Right lobe of liver (tissue), 6 donors: ENCODE measurements at regions not wholly inside any gene's neighbourhood (a gene's known extent, or its start where the extent isn't known, plus 50 kb on each side); places are given as distances from the start of the nearest gene placed in this dataset.
"Not testable (repeated sequence)": the region's sequence is repeated elsewhere in the genome, so short reads cannot be mapped to it uniquely, and the experiment has no call there.

Experiments
- ATAC-seq, 4 donors: fragments of 200-7000 bp; cut with Tn5 transposase; one replicate each; pipeline ENCODE4 v1.9.1; 2020; ENCODE audit warnings: mild to moderate bottlenecking in 4 of 4, moderate library complexity in 4 of 4
- DNase-seq, 3 donors: peaks; one replicate each; pipeline ENCODE4 v3.0.0-alpha.2; 2020
- H3K27ac ChIP-seq, 3 donors: fragments of 200-600 bp; one replicate each; pipeline ENCODE4 v1.8.0; 2022
- H3K27me3 ChIP-seq, 2 donors: fragments of 200-600 bp; one replicate each; pipeline ENCODE4 v1.8.0; 2022
- H3K36me3 ChIP-seq, 4 donors: fragments of 200-600 bp; sonication (generic) in 1 of 4; one replicate each; pipeline versions ENCODE4 v1.5.1 to v1.8.0; 2017 to 2022; ENCODE audit warnings: control low read depth in 1 of 4
- H3K4me1 ChIP-seq, 4 donors: fragments of 200-600 bp; sonication (generic) in 1 of 4; one replicate each; pipeline versions ENCODE4 v1.5.1 to v1.8.0; 2017 to 2022; ENCODE audit warnings: control low read depth in 1 of 4
- H3K4me3 ChIP-seq, 3 donors: fragments of 200-600 bp; one replicate each; pipeline ENCODE4 v1.8.0; 2022
- H3K9me3 ChIP-seq, 4 donors: fragments of 200-600 bp; sonication (generic) in 1 of 4; one replicate each; pipeline versions ENCODE4 v1.5.1 to v1.8.0; 2017 to 2022; ENCODE audit warnings: control low read depth in 1 of 4
- POLR2A ChIP-seq: fragments of 450-650 bp; IDR thresholded peaks from one replicate; pipeline ENCODE4 v1.6.1; 2017; ENCODE audit warnings: antibody characterized with exemption, mild to moderate bottlenecking
- WGBS: methylation state at CpG from one replicate; pipeline ENCODE4 v1.1.6; 2018; ENCODE audit warnings: low coverage, low lambda C conversion rate; ENCODE audit not compliant: insufficient coverage; ENCODE audit errors: missing lambda C conversion rate; 5-methylcytosine and 5-hydroxymethylcytosine counted together
- intact Hi-C, 2 donors: fragments of 100-400 bp; cut with DNase I; formaldehyde crosslinking; loops; one replicate each; pipeline versions ENCODE4 v1.11.2 to v1.14.1; 2022
- TF ChIP-seq, protein P1 (sequence below), 4 donors: fragments of 200-600 bp in 3 of 4; fragments of 450-650 bp in 1 of 4; IDR thresholded peaks; one replicate each; pipeline versions ENCODE4 v1.5.1 to v1.8.0; 2016 to 2022; ENCODE audit warnings: antibody characterized with exemption in 4 of 4, mild to moderate bottlenecking in 2 of 4
- donor health status: DM: no; HTN: yes; CAD: no.
- donor health status: DM: no; HTN: no; CAD: no.
- donor health status: DM: no; HTN: no; CAD: no.
- donor health status: DM: no; HTN: yes; CAD: no.
- donor health status: DM: no; HTN: yes; CAD: no.

DNA sequence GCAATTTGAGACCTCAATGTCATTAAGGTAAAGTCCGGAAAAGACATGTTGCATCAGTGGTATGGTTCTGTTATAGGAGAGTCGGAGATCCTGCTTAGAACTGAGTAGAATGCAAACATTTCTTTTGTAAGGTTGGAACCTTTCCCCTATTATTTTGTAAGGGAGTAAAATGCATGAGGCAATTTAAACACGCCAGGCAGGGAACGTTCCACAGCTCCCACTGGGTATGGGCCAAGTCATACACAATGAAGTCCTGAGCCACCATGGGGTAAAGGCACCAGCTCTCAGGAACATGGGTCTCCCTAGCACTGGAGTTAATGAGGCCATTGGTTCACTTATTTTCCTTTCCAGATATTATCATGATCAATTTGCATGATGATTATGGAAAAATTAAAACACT is 116.6 kb upstream of the NR2F2 start:
- Histone ChIP-seq H3K36me3 (no peaks in the 10 kb centered on the region), H3K27me3 (no peaks in the 10 kb centered on the region), H3K4me1 (peaks cover 0 to 26% (median 6%) of the 10 kb centered on the region in 4 donors), H3K4me3 (no peak overlapping the region), H3K9me3 (no peaks in the 10 kb centered on the region), H3K27ac (no peak overlapping the region)
- intact Hi-C loops = no loop called here
- TF ChIP-seq, protein P1, sequence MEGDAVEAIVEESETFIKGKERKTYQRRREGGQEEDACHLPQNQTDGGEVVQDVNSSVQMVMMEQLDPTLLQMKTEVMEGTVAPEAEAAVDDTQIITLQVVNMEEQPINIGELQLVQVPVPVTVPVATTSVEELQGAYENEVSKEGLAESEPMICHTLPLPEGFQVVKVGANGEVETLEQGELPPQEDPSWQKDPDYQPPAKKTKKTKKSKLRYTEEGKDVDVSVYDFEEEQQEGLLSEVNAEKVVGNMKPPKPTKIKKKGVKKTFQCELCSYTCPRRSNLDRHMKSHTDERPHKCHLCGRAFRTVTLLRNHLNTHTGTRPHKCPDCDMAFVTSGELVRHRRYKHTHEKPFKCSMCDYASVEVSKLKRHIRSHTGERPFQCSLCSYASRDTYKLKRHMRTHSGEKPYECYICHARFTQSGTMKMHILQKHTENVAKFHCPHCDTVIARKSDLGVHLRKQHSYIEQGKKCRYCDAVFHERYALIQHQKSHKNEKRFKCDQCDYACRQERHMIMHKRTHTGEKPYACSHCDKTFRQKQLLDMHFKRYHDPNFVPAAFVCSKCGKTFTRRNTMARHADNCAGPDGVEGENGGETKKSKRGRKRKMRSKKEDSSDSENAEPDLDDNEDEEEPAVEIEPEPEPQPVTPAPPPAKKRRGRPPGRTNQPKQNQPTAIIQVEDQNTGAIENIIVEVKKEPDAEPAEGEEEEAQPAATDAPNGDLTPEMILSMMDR (IDR thresholded peaks at IDR 0.05) = no peak
- no peak for TF ChIP-seq POLR2A
- ATAC-seq (peak; percentile 59 to 83 (median 62)), DNase-seq (peak in 1 of 3 donors; percentile 51)
- WGBS = 27% methylated on average over 4 of the region's 4 CpGs

DNA sequence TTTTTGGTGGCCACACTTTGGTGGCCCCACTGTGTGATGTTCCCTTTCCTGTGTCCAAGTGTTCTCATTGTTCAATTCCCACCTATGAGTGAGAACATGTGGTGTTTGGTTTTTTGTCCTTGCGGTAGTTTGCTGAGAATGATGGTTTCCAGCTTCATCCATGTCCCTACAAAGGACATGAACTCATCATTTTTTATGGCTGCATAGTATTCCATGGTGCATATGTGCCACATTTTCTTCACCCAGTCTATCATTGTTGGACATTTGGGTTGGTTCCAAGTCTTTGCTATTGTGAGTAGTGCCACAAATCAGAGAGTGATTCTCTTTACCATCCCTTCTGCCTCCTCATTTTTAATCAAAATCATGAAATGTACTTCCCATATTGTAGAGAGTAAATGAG is 114.0 kb upstream of the NR2F2 start:
- ATAC-seq, intact Hi-C loops: not testable (repeated sequence)
- WGBS = 100% methylated on average over 1 of the region's 1 CpG

DNA sequence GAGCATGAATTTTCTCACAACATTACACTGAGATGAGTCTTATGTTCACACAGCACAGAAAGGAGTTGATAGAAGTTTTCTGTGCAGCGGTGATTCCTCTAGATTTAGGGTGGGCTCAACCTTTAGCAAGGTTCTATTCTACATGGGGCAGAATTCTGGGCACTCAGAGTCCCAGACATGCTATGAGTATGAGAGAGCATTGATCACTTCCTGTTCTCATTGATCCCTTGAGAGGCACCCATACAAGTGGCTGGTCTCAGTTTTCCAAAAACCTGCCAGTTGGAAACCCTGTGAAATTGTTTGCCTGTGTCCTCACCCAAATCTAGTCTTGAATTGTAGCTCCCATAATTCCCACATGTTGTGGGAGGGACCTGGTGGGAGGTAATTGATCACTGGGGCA is 112.5 kb upstream of the NR2F2 start:
- ATAC-seq (no peak), DNase-seq (no peak)
- Histone ChIP-seq H3K27me3 (no peaks in the 10 kb centered on the region), H3K27ac (no peak overlapping the region), H3K36me3 (no peaks in the 10 kb centered on the region), H3K4me1 (peaks cover 0 to 7% (median 2%) of the 10 kb centered on the region in 4 donors), H3K9me3 (no peaks in the 10 kb centered on the region), H3K4me3 (no peak overlapping the region)
- TF ChIP-seq, protein P1 (IDR thresholded peaks at IDR 0.05) = no peak
- TF ChIP-seq POLR2A = no peak
- intact Hi-C loops = no loop called here
- WGBS = 100% methylated on average over 1 of the region's 1 CpG

More for the DNA sequence above, 114.0 kb upstream of the NR2F2 start:
- H3K27me3 ChIP-seq, H3K36me3 ChIP-seq, H3K27ac ChIP-seq, H3K4me3 ChIP-seq, H3K9me3 ChIP-seq, DNase-seq, H3K4me1 ChIP-seq: not testable (repeated sequence)

DNA sequence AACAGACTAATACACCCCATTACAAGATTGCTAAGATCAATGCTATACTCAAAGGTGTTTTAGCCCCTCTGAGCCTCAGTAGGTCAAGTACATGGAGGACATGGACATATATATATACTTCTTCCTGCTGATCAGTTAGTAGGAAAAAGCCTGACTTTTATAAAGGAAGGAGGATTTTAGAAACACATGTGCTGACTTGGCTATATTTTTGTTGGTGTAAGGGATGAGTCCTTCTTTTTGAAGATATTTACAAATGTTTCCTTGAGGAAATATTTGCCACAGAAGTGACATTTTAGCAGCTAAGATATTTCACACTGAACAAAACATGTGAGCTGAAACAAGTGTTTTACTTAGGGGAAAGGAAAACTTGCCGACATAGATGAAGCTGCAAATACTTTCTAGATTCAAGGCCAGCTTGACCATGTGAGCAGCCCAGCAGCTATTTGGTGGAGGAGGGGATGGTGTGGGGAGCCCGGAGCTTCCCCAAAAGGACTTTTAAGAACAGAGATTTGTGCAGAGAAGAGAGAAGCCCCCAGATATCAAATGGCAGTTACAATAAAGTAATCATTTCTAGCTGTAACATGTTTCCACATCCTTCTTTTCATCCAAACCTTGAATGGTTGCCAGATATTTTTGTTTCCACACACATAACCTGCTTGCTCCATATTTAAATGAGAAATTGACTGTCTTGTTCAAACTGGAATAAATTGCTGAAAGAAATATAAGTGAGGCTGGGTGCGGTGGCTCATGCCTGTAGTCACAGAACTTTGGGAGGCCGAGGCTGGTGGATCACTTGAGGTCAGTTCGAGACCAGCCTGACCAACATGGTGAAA is 111.7 kb upstream of the NR2F2 start:
- H3K9me3 ChIP-seq = no peaks in the 10 kb centered on the region
- ATAC-seq (no peak), DNase-seq (no peak)
- intact Hi-C loops = no loop called here
- TF ChIP-seq, protein P1 (IDR thresholded peaks at IDR 0.05) = no peak
- no peak for TF ChIP-seq POLR2A
- H3K4me1 ChIP-seq = peaks cover 0 to 4% (median 0%) of the 10 kb centered on the region in 4 donors
- 67% methylated on average over 5 of the region's 5 CpGs for WGBS
- H3K4me3 ChIP-seq = no peak overlapping the region
- no peaks in the 10 kb centered on the region for H3K36me3 ChIP-seq
- no peaks in the 10 kb centered on the region for H3K27me3 ChIP-seq
- no peak overlapping the region for H3K27ac ChIP-seq

DNA sequence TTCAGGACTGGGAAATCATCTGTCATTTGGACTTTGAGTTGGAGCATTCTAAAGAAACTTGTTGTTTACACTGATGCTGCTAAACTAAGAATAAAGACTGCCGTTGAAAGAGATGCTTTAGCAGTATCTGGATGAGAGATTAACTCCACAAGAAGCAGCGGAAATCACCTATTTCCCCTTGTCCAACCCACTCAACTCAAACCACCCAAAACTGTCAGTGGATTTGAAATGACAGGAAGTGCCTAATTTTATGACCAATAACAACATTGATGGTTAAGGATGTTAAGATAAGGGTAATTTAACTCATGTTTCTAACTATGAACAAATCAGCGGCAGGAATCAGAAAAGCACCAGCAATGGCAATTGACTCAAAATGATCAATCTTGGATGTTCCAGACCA is 110.8 kb upstream of the NR2F2 start:
- no peak overlapping the region for H3K27ac ChIP-seq
- ATAC-seq (no peak), DNase-seq (no peak)
- no peaks in the 10 kb centered on the region for H3K36me3 ChIP-seq
- H3K27me3 ChIP-seq = no peaks in the 10 kb centered on the region
- WGBS = 68% methylated on average over 3 of the region's 3 CpGs
- H3K9me3 ChIP-seq = no peaks in the 10 kb centered on the region
- H3K4me3 ChIP-seq = no peak overlapping the region
- intact Hi-C loops = no loop called here
- no peaks in the 10 kb centered on the region for H3K4me1 ChIP-seq
- no peak for TF ChIP-seq POLR2A
- TF ChIP-seq, protein P1 (IDR thresholded peaks at IDR 0.05) = no peak
